ENCODE measurements at regions not wholly inside any gene's neighbourhood (a gene's known extent, or its start where the extent isn't known, plus 50 kb on each side); places are given as distances from the start of the nearest gene placed in this dataset.

GRCh38 chr2:19043893-19044292 is 314.5 kb downstream of the OSR1 start:
- no peak overlapping the region for H3K4me3 ChIP-seq
- ATAC-seq (no peak), DNase-seq (no peak)
- no peaks in the 10 kb centered on the region for H3K27me3 ChIP-seq
- no peaks in the 10 kb centered on the region for H3K9me3 ChIP-seq
- peaks cover 0 to 47% (median 12%) of the 10 kb centered on the region in 9 donors for H3K4me1 ChIP-seq
- TF ChIP-seq CTCF (IDR thresholded peaks at IDR 0.05), result no peak
- H3K36me3 ChIP-seq, result no peaks in the 10 kb centered on the region
- WGBS, 2 donors, result 91 to 94% methylated on average over 2 of the region's 2 CpGs
- H3K27ac ChIP-seq, result no peak overlapping the region
- intact Hi-C loops (cut with DNase I), result no loop called here

GRCh38 chr2:19041434-19042041 is 316.9 kb downstream of the OSR1 start:
- DNase-seq, result no peak
- intact Hi-C loops (cut with DNase I), result no loop called here
- no peak overlapping the region for H3K27ac ChIP-seq
- H3K4me1 ChIP-seq, result peaks cover 0 to 48% (median 15%) of the 10 kb centered on the region in 9 donors
- no peaks in the 10 kb centered on the region for H3K36me3 ChIP-seq
- TF ChIP-seq CTCF (IDR thresholded peaks at IDR 0.05), result no peak
- H3K27me3 ChIP-seq, result no peaks in the 10 kb centered on the region
- no peak overlapping the region for H3K4me3 ChIP-seq
- WGBS, 2 donors, result 57 to 75% methylated on average over 5 of the region's 5 CpGs
- no peak for ATAC-seq
- no peaks in the 10 kb centered on the region for H3K9me3 ChIP-seq

- 39 to 48% methylated on average over 3 of the region's 3 CpGs for WGBS, 2 donors
- peak in 4 of 8 donors; percentile 15 to 72 (median 50) for ATAC-seq
- H3K27ac ChIP-seq, result peak overlapping the region in 5 of 10 donors; percentile 14 to 49 (median 33)
Observed at GRCh38 chr2:19038071-19039015, 320.1 kb downstream of the OSR1 start.

More at GRCh38 chr2:19038071-19039015, 320.1 kb downstream of the OSR1 start:
- H3K36me3 ChIP-seq, result no peaks in the 10 kb centered on the region
- no peak for TF ChIP-seq CTCF (IDR thresholded peaks at IDR 0.05)
- H3K27me3 ChIP-seq, result no peaks in the 10 kb centered on the region
- DNase-seq, result no peak
- no peaks in the 10 kb centered on the region for H3K9me3 ChIP-seq
- H3K4me1 ChIP-seq, result peaks cover 0 to 41% (median 24%) of the 10 kb centered on the region in 9 donors
- intact Hi-C loops (cut with DNase I), result no loop called here
- H3K4me3 ChIP-seq, result no peak overlapping the region

Data from heart right ventricle (tissue), 16 donors.